IPS-20b (cell line): ENCODE measurements at regions not wholly inside any gene's neighbourhood (a gene's known extent, or its start where the extent isn't known, plus 50 kb on each side); places are given as distances from the start of the nearest gene placed in this dataset.

ENCODE experiments used
- H3K27ac ChIP-seq: one replicate; pipeline ENCODE4 v1.5.1; 2013; ENCODE audit warnings: low read length
- H3K27me3 ChIP-seq: 2 replicates; pipeline ENCODE4 v1.6.1; 2013; ENCODE audit warnings: mild to moderate bottlenecking, low read length, inconsistent platforms; ENCODE audit not compliant: insufficient read depth
- H3K36me3 ChIP-seq: 2 replicates; pipeline ENCODE4 v1.6.1; 2013; ENCODE audit warnings: low read depth, mild to moderate bottlenecking, inconsistent platforms, low read length, moderate library complexity; ENCODE audit not compliant: insufficient read depth
- H3K4me1 ChIP-seq: 2 replicates; pipeline ENCODE4 v1.6.1; 2013; ENCODE audit warnings: mild to moderate bottlenecking, control low read depth, inconsistent platforms, low read length, moderate library complexity; ENCODE audit not compliant: insufficient read depth
- H3K4me3 ChIP-seq: 2 replicates; pipeline ENCODE4 v1.5.1; 2013; ENCODE audit warnings: mild to moderate bottlenecking, low read length, inconsistent platforms
- H3K9ac ChIP-seq: 2 replicates; pipeline ENCODE4 v1.6.1; 2013; ENCODE audit warnings: low read depth, mild to moderate bottlenecking, inconsistent platforms, low read length, moderate library complexity
- H3K9me3 ChIP-seq: 2 replicates; pipeline ENCODE4 v1.6.1; 2013; ENCODE audit warnings: mild to moderate bottlenecking, low read depth, low read length, inconsistent platforms; ENCODE audit not compliant: insufficient read depth

- Histone ChIP-seq H3K4me1 (peaks cover 49% of the 10 kb centered on the region), H3K27me3 (no peaks in the 10 kb centered on the region), H3K27ac (no peak overlapping the region), H3K9me3 (no peaks in the 10 kb centered on the region), H3K4me3 (no peak overlapping the region), H3K9ac (peak overlapping the region; percentile 37; the same call in 1 of the 2 replicates), H3K36me3 (no peaks in the 10 kb centered on the region)
Measured at GRCh38 chr6:139473231-139473701, 98.8 kb upstream of the CITED2 start.

GRCh38 chr6:139472351-139473015 is 98.0 kb upstream of the CITED2 start:
- Histone ChIP-seq H3K36me3 (no peaks in the 10 kb centered on the region), H3K27me3 (no peaks in the 10 kb centered on the region), H3K4me3 (no peak overlapping the region)

GRCh38 chr6:139470997-139471396 is 96.5 kb upstream of the CITED2 start:
- Histone ChIP-seq H3K4me3 (no peak overlapping the region), H3K36me3 (no peaks in the 10 kb centered on the region), H3K27me3 (no peaks in the 10 kb centered on the region), H3K9me3 (no peaks in the 10 kb centered on the region), H3K27ac (no peak overlapping the region), H3K4me1 (peaks cover 41% of the 10 kb centered on the region), H3K9ac (no peak overlapping the region)

More at GRCh38 chr6:139472351-139473015, 98.0 kb upstream of the CITED2 start:
- H3K9me3 ChIP-seq: no peaks in the 10 kb centered on the region
- no peak overlapping the region for H3K9ac ChIP-seq
- H3K4me1 ChIP-seq: peaks cover 48% of the 10 kb centered on the region
- H3K27ac ChIP-seq: no peak overlapping the region

- H3K4me1 ChIP-seq: peaks cover 18% of the 10 kb centered on the region
- no peak overlapping the region for H3K27ac ChIP-seq
- H3K36me3 ChIP-seq: no peaks in the 10 kb centered on the region
- no peak overlapping the region for H3K4me3 ChIP-seq
- H3K9ac ChIP-seq: no peak overlapping the region
- H3K27me3 ChIP-seq: no peaks in the 10 kb centered on the region
- H3K9me3 ChIP-seq: no peaks in the 10 kb centered on the region
Measured at GRCh38 chr6:139468178-139468819, 93.9 kb upstream of the CITED2 start.

GRCh38 chr6:139457476-139457875 is 83.0 kb upstream of the CITED2 start:
- no peaks in the 10 kb centered on the region for H3K9me3 ChIP-seq
- peaks cover 1% of the 10 kb centered on the region; the same call in 1 of the 2 replicates for H3K4me1 ChIP-seq
- H3K9ac ChIP-seq: no peak overlapping the region
- H3K36me3 ChIP-seq: no peaks in the 10 kb centered on the region
- no peak overlapping the region for H3K4me3 ChIP-seq
- no peaks in the 10 kb centered on the region for H3K27me3 ChIP-seq
- H3K27ac ChIP-seq: no peak overlapping the region

GRCh38 chr6:139452148-139452876 is 77.9 kb upstream of the CITED2 start:
- Histone ChIP-seq H3K4me3 (no peak overlapping the region), H3K27ac (no peak overlapping the region)

GRCh38 chr6:139449611-139450000 is 75.2 kb upstream of the CITED2 start:
- H3K4me3 ChIP-seq: no peak overlapping the region
- H3K27me3 ChIP-seq: no peaks in the 10 kb centered on the region
- H3K9ac ChIP-seq: no peak overlapping the region; the same call in 1 of the 2 replicates
- H3K4me1 ChIP-seq: peaks cover 25% of the 10 kb centered on the region; the same call in 1 of the 2 replicates
- H3K36me3 ChIP-seq: no peaks in the 10 kb centered on the region
- H3K9me3 ChIP-seq: no peaks in the 10 kb centered on the region
- H3K27ac ChIP-seq: no peak overlapping the region

More at GRCh38 chr6:139452148-139452876, 77.9 kb upstream of the CITED2 start:
- Histone ChIP-seq H3K9me3 (no peaks in the 10 kb centered on the region), H3K36me3 (no peaks in the 10 kb centered on the region), H3K9ac (no peak overlapping the region), H3K27me3 (no peaks in the 10 kb centered on the region), H3K4me1 (peaks cover 22% of the 10 kb centered on the region; the same call in 1 of the 2 replicates)

- H3K9me3 ChIP-seq: no peaks in the 10 kb centered on the region
- H3K4me1 ChIP-seq: peaks cover 25% of the 10 kb centered on the region; the same call in 1 of the 2 replicates
- no peak overlapping the region for H3K27ac ChIP-seq
- no peaks in the 10 kb centered on the region for H3K36me3 ChIP-seq
- H3K27me3 ChIP-seq: no peaks in the 10 kb centered on the region
- H3K9ac ChIP-seq: no peak overlapping the region; the same call in 1 of the 2 replicates
- no peak overlapping the region for H3K4me3 ChIP-seq
Measured at GRCh38 chr6:139448998-139449610, 74.7 kb upstream of the CITED2 start.

GRCh38 chr6:139448051-139448649 is 73.7 kb upstream of the CITED2 start:
- Histone ChIP-seq H3K9ac (no peak overlapping the region), H3K27me3 (no peaks in the 10 kb centered on the region), H3K4me1 (peaks cover 29% of the 10 kb centered on the region; the same call in 1 of the 2 replicates), H3K36me3 (no peaks in the 10 kb centered on the region), H3K4me3 (no peak overlapping the region), H3K27ac (no peak overlapping the region), H3K9me3 (no peaks in the 10 kb centered on the region)

GRCh38 chr6:139447656-139447975 is 73.2 kb upstream of the CITED2 start:
- Histone ChIP-seq H3K9ac (no peak overlapping the region), H3K4me3 (no peak overlapping the region), H3K9me3 (no peaks in the 10 kb centered on the region), H3K36me3 (no peaks in the 10 kb centered on the region), H3K4me1 (peaks cover 29% of the 10 kb centered on the region; the same call in 1 of the 2 replicates), H3K27me3 (no peaks in the 10 kb centered on the region), H3K27ac (no peak overlapping the region)
